ENCODE measurements at regions not wholly inside any gene's neighbourhood (a gene's known extent, or its start where the extent isn't known, plus 50 kb on each side); places are given as distances from the start of the nearest gene placed in this dataset.

GRCh38 chr2:194304191-194304590, 1352.8 kb upstream of the SLC39A10 start:
- TF ChIP-seq POLR2AphosphoS5 (IDR thresholded peaks at IDR 0.05; ENCODE audit: low read depth, low read length), result no peak
- no peak for TF ChIP-seq TCF12 (IDR thresholded peaks at IDR 0.05)
- TF ChIP-seq CTCF (IDR thresholded peaks at IDR 0.05), result no peak
- TF ChIP-seq TAF1 (IDR thresholded peaks at IDR 0.05; ENCODE audit: borderline replicate concordance, low read depth, low read length), result no peak
- TF ChIP-seq YY1 (IDR thresholded peaks at IDR 0.05; ENCODE audit: low read depth), result no peak
- TF ChIP-seq EP300 (IDR thresholded peaks at IDR 0.05; ENCODE audit: borderline replicate concordance in 1 of 2, low read depth in 1 of 2, low read length in 1 of 2), result no peak
- no peak for TF ChIP-seq RFX5 (IDR thresholded peaks at IDR 0.05; ENCODE audit: low read length)
- TF ChIP-seq ZBTB33 (IDR thresholded peaks at IDR 0.05; ENCODE audit: borderline replicate concordance, low read depth), result no peak
- TF ChIP-seq TEAD4 (IDR thresholded peaks at IDR 0.05; ENCODE audit: borderline replicate concordance, insufficient read depth), result no peak
- no peak for TF ChIP-seq NRF1 (IDR thresholded peaks at IDR 0.05; ENCODE audit: low read depth, low read length)
- TF ChIP-seq SMC3 (IDR thresholded peaks at IDR 0.05; ENCODE audit: low read depth, low read length), result no peak
